PC-3 (cell line): ENCODE measurements at regions not wholly inside any gene's neighbourhood (a gene's known extent, or its start where the extent isn't known, plus 50 kb on each side); places are given as distances from the start of the nearest gene placed in this dataset.

Experiments used
- ATAC-seq: fragments of 200-7000 bp; cut with Tn5 transposase; 2 replicates; pipeline ENCODE4 v1.9.1; 2020; ENCODE audit warnings: mild to moderate bottlenecking, moderate library complexity
- BruUV-seq: library from RNA; stranded (reverse); fragments of 400-500 nt; replicated peaks from 2 replicates; lab custom pipeline; 2021; lab: Mats Ljungman, UMichigan
- CTCF ChIA-PET: fragments of 300-600 bp; sonication (Branson Sonifier 250); formaldehyde crosslinking; loops from one replicate; lab custom pipeline; 2022; ENCODE audit warnings: antibody characterized with exemption; lab: Charles Lee
- POLR2A ChIA-PET: fragments of 300-600 bp; sonication (Branson Sonifier 250); formaldehyde crosslinking; loops from one replicate; lab custom pipeline; 2022; ENCODE audit warnings: antibody characterized with exemption; ENCODE audit not compliant: unreplicated experiment; lab: Charles Lee
- DNase-seq: peaks from one replicate; pipeline ENCODE4 v3.0.0-alpha.2; 2015
- H2AFZ ChIP-seq: fragments of 300-600 bp; sonication (generic); 2 replicates; pipeline ENCODE4 v1.6.0; 2016; ENCODE audit warnings: antibody characterized with exemption, low read length
- H3F3A ChIP-seq: fragments of 300-600 bp; sonication (generic); one replicate; pipeline ENCODE4 v1.6.0; 2017; ENCODE audit warnings: antibody characterized with exemption, low read length, control low read depth, mild to moderate bottlenecking; ENCODE audit not compliant: unreplicated experiment
- H3K27ac ChIP-seq: fragments of 300-600 bp; sonication (generic); 2 replicates; pipeline ENCODE4 v1.5.1; 2016; ENCODE audit warnings: mild to moderate bottlenecking, low read length
- H3K27me3 ChIP-seq: fragments of 300-600 bp; sonication (generic); 2 replicates; pipeline ENCODE4 v1.6.1; 2016; ENCODE audit warnings: low read length, mixed read lengths
- H3K36me3 ChIP-seq: fragments of 300-600 bp; sonication (generic); 2 replicates; pipeline ENCODE4 v1.6.1; 2016; ENCODE audit warnings: low read depth, mixed run types, low read length, mixed read lengths
- H3K4me1 ChIP-seq: fragments of 300-600 bp; sonication (generic); 2 replicates; pipeline ENCODE4 v1.5.1; 2016; ENCODE audit warnings: low read length; ENCODE audit not compliant: insufficient read depth
- H3K4me2 ChIP-seq: fragments of 300-600 bp; sonication (generic); 2 replicates; pipeline ENCODE4 v1.6.0; 2016; ENCODE audit warnings: low read length
- H3K4me3 ChIP-seq: fragments of 300-600 bp; sonication (generic); 2 replicates; pipeline ENCODE4 v1.5.1; 2016; ENCODE audit warnings: mild to moderate bottlenecking, low read length, mixed read lengths
- H3K79me2 ChIP-seq: fragments of 300-600 bp; sonication (generic); 2 replicates; pipeline ENCODE4 v1.6.1; 2017; ENCODE audit warnings: low read length, mixed read lengths
- H3K9ac ChIP-seq: fragments of 300-600 bp; sonication (generic); 2 replicates; pipeline ENCODE4 v1.6.0; 2016; ENCODE audit warnings: mild to moderate bottlenecking, low read length
- H3K9me2 ChIP-seq: fragments of 300-600 bp; sonication (generic); replicated peaks from 2 replicates; pipeline ENCODE4 v1.6.1; 2016; ENCODE audit warnings: mixed run types, low read length, mixed read lengths
- H3K9me3 ChIP-seq: fragments of 300-600 bp; sonication (generic); 2 replicates; pipeline ENCODE4 v1.6.1; 2016; ENCODE audit warnings: low read length, mixed read lengths
- H4K20me1 ChIP-seq: fragments of 300-600 bp; sonication (generic); 2 replicates; pipeline ENCODE4 v1.6.1; 2016; ENCODE audit warnings: low read length, mixed read lengths
- EZH2 ChIP-seq: fragments of 300-600 bp; sonication (generic); IDR thresholded peaks from one replicate; pipeline ENCODE4 v1.6.1; 2017; ENCODE audit warnings: antibody characterized with exemption, mild to moderate bottlenecking, low read length; ENCODE audit not compliant: unreplicated experiment
- EZH2phosphoT487 ChIP-seq: fragments of 300-600 bp; sonication (generic); IDR thresholded peaks from 2 replicates; pipeline ENCODE4 v1.6.1; 2018; ENCODE audit warnings: mild to moderate bottlenecking, antibody characterized with exemption, low read length, borderline replicate concordance
- intact Hi-C: fragments of 100-400 bp; cut with micrococcal nuclease; formaldehyde crosslinking; loops from 2 replicates; pipeline ENCODE4 v1.9.0; 2023
- TF ChIP-seq, protein P1 (sequence below): fragments of 300-600 bp; sonication (generic); conservative IDR thresholded peaks from 2 replicates; pipeline ENCODE4 v1.5.1; 2017; ENCODE audit warnings: antibody characterized with exemption, low read depth, mild to moderate bottlenecking, low read length

DNA sequence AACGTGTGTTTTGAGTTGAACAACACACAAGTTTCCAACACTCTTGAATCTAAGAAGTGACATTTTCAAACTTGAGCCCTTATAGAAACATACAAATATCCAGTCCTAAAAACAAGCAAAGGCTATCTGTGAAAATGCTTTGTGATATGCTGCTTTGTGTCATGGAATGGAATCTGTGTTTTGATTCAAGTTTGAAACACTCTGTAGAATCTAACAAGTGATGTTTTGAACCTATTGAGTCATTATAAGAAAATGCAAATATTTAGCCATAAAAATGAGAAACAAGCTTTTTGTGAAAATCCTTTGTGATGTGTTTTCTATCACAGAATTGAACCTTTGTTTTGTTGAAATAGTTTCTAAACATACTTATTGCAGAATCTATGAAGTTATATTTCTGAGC is 105.7 kb upstream of the VPREB1 start:
- Histone ChIP-seq H2AFZ (no peak overlapping the region), H3K36me3 (no peaks in the 10 kb centered on the region), H3K4me2 (no peak overlapping the region), H3K27ac (no peak overlapping the region), H3K9me3 (no peaks in the 10 kb centered on the region), H4K20me1 (no peaks in the 10 kb centered on the region), H3K4me1 (no peaks in the 10 kb centered on the region), H3K9me2 (no peaks in the 10 kb centered on the region), H3K4me3 (no peak overlapping the region), H3K9ac (no peak overlapping the region), H3F3A (no peaks in the 10 kb centered on the region), H3K79me2 (no peaks in the 10 kb centered on the region), H3K27me3 (peaks cover 86% of the 10 kb centered on the region)
- intact Hi-C loops, result no loop called here
- TF ChIP-seq, protein P1, sequence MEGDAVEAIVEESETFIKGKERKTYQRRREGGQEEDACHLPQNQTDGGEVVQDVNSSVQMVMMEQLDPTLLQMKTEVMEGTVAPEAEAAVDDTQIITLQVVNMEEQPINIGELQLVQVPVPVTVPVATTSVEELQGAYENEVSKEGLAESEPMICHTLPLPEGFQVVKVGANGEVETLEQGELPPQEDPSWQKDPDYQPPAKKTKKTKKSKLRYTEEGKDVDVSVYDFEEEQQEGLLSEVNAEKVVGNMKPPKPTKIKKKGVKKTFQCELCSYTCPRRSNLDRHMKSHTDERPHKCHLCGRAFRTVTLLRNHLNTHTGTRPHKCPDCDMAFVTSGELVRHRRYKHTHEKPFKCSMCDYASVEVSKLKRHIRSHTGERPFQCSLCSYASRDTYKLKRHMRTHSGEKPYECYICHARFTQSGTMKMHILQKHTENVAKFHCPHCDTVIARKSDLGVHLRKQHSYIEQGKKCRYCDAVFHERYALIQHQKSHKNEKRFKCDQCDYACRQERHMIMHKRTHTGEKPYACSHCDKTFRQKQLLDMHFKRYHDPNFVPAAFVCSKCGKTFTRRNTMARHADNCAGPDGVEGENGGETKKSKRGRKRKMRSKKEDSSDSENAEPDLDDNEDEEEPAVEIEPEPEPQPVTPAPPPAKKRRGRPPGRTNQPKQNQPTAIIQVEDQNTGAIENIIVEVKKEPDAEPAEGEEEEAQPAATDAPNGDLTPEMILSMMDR, result no peak
- TF ChIP-seq EZH2, result no peak
- TF ChIP-seq EZH2phosphoT487, result no peak
- no TSS peak for BruUV-seq
- CTCF ChIA-PET, result interaction anchor here (0.6 kb wide), 1 partner anchor 168 kb away, joined by 5 read pairs; no protein-coding TSS in a partner anchor
- ATAC-seq (no peak), DNase-seq (no peak)
- POLR2A ChIA-PET, result no interaction called here

DNA sequence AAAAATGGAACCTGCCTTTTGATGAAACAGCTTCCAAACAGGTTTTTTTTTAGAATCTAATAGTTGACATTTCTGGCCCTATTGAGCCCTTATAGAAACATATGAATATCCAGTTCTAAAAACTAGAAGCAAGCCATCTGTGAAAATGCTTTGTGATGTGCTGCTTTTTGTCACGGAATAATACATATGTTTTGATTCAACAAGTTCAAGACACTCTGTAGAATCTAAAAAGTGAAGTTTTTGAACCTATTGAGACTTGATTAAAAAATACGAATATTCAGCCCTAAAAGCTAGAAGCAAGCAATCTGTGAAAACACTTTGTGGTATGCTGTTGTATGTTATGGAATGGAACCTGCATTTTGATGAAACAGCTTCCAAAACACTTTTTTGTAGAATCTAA is 106.7 kb upstream of the VPREB1 start:
- CTCF ChIA-PET, result no interaction called here
- DNase-seq (no peak), ATAC-seq (no peak)
- Histone ChIP-seq H3K4me2 (no peak overlapping the region), H3K4me1 (no peaks in the 10 kb centered on the region), H3K27ac (no peak overlapping the region), H3F3A (no peaks in the 10 kb centered on the region), H3K4me3 (no peak overlapping the region), H3K27me3 (peaks cover 87% of the 10 kb centered on the region), H3K9me3 (no peaks in the 10 kb centered on the region), H3K79me2 (no peaks in the 10 kb centered on the region), H3K9ac (no peak overlapping the region), H2AFZ (no peak overlapping the region), H3K36me3 (no peaks in the 10 kb centered on the region), H3K9me2 (no peaks in the 10 kb centered on the region), H4K20me1 (no peaks in the 10 kb centered on the region)
- no TSS peak for BruUV-seq
- intact Hi-C loops, result no loop called here
- POLR2A ChIA-PET, result no interaction called here
- TF ChIP-seq EZH2 (no peak), EZH2phosphoT487 (no peak)
- TF ChIP-seq, protein P1, result no peak

DNA sequence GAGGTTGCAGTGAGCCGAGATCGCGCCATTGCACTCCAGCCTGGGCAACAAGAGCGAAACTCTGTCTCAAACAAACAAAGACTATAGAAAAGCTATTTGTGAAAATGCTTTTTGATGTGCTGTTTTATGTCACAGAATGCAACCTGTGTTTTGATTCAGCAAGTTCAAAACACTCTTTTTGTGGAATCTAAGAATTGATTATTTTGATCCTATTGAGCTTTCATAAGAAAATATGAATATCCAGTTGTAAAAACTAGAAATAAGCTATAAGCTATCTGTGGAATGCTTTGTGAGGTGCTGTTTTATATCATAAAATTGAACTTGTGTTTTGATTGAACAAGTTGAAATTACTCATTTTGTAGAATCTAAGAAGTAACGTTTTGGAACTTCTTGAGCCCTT is 110.7 kb upstream of the VPREB1 start:
- no peak for TF ChIP-seq EZH2phosphoT487
- TF ChIP-seq, protein P1, result no peak
- no peak for TF ChIP-seq EZH2
- H3K4me2 ChIP-seq, result no peak overlapping the region
- no peaks in the 10 kb centered on the region for H3K4me1 ChIP-seq
- H2AFZ ChIP-seq, result no peak overlapping the region
- POLR2A ChIA-PET, result no interaction called here
- H3K9me3 ChIP-seq, result no peaks in the 10 kb centered on the region
- H3K27ac ChIP-seq, result no peak overlapping the region
- H3K79me2 ChIP-seq, result no peaks in the 10 kb centered on the region
- H3K36me3 ChIP-seq, result no peaks in the 10 kb centered on the region
- intact Hi-C loops, result no loop called here
- H3K9ac ChIP-seq, result no peak overlapping the region
- H3K27me3 ChIP-seq, result peaks cover 64% of the 10 kb centered on the region
- DNase-seq (no peak), ATAC-seq (no peak)
- CTCF ChIA-PET, result interaction anchor here (0.6 kb wide), 1 partner anchor 127 kb away, joined by 4 read pairs; no protein-coding TSS in a partner anchor
- no peaks in the 10 kb centered on the region for H3K9me2 ChIP-seq
- H4K20me1 ChIP-seq, result no peaks in the 10 kb centered on the region
- no peak overlapping the region for H3K4me3 ChIP-seq
- no peaks in the 10 kb centered on the region for H3F3A ChIP-seq
- no TSS peak for BruUV-seq
